ENCODE measurements at regions not wholly inside any gene's neighbourhood (a gene's known extent, or its start where the extent isn't known, plus 50 kb on each side); places are given as distances from the start of the nearest gene placed in this dataset.

DNA sequence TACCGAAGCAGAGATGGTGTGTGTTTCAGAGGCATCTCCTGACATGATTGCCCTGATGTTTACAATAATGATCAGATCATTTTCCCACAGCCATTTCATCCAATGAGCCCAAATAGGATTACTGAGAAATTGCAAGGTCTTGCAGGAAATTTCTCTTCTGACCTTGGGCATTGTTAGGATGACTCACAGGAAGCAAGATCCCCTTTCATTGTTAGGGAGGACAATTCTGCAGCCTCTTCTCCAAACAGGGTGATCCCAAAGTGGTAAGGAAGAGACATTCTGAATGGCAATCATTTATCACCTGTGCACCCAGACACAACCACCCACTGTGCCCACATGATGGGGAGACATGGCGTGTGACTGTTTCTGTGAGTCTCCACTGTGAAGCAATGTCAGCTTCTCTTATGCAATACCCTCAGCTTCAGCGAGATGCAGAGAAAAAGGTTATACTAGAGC is 306.7 kb upstream of the XYLT1 start:
- TF ChIP-seq, protein P1, sequence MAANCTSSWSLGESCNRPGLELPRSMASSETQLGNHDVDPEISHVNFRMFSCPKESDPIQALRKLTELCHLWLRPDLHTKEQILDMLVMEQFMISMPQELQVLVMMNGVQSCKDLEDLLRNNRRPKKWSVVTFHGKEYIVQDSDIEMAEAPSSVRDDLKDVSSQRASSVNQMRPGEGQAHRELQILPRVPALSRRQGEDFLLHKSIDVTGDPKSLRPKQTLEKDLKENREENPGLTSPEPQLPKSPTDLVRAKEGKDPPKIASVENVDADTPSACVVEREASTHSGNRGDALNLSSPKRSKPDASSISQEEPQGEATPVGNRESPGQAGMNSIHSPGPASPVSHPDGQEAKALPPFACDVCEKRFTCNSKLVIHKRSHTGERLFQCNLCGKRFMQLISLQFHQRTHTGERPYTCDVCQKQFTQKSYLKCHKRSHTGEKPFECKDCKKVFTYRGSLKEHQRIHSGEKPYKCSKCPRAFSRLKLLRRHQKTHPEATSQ (CRISPR knock-in tag; IDR thresholded peaks at IDR 0.05; ENCODE audit: borderline replicate concordance): no peak
- no peak for TF ChIP-seq ZNF224 (CRISPR knock-in tag; IDR thresholded peaks at IDR 0.05)
- no peak for TF ChIP-seq POLR2A (IDR thresholded peaks at IDR 0.05; ENCODE audit: insufficient read depth in 1 of 2, low read depth in 2 of 2, low read length in 2 of 2)
- TF ChIP-seq ZFP1 (CRISPR knock-in tag; IDR thresholded peaks at IDR 0.05): no peak
- TF ChIP-seq ZNF10 (CRISPR knock-in tag; IDR thresholded peaks at IDR 0.05; ENCODE audit: borderline replicate concordance, low read depth): no peak
- TF ChIP-seq, protein P2, sequence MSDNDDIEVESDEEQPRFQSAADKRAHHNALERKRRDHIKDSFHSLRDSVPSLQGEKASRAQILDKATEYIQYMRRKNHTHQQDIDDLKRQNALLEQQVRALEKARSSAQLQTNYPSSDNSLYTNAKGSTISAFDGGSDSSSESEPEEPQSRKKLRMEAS (IDR thresholded peaks at IDR 0.05): no peak
- no peak for TF ChIP-seq DPF2 (CRISPR knock-in tag; IDR thresholded peaks at IDR 0.05; ENCODE audit: borderline replicate concordance, low read depth)
- TF ChIP-seq, protein P3, sequence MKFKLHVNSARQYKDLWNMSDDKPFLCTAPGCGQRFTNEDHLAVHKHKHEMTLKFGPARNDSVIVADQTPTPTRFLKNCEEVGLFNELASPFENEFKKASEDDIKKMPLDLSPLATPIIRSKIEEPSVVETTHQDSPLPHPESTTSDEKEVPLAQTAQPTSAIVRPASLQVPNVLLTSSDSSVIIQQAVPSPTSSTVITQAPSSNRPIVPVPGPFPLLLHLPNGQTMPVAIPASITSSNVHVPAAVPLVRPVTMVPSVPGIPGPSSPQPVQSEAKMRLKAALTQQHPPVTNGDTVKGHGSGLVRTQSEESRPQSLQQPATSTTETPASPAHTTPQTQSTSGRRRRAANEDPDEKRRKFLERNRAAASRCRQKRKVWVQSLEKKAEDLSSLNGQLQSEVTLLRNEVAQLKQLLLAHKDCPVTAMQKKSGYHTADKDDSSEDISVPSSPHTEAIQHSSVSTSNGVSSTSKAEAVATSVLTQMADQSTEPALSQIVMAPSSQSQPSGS (CRISPR knock-in tag; IDR thresholded peaks at IDR 0.05): no peak
- TF ChIP-seq RELA (CRISPR knock-in tag; IDR thresholded peaks at IDR 0.05): no peak
- TF ChIP-seq RXRA (CRISPR knock-in tag; IDR thresholded peaks at IDR 0.05): no peak
- no peak for TF ChIP-seq CC2D1A (CRISPR knock-in tag; IDR thresholded peaks at IDR 0.05)
- TF ChIP-seq ATM (IDR thresholded peaks at IDR 0.05; ENCODE audit: borderline replicate concordance): no peak
- TF ChIP-seq PHF21A (CRISPR knock-in tag; IDR thresholded peaks at IDR 0.05): no peak
- TF ChIP-seq NFE2L1 (CRISPR knock-in tag; IDR thresholded peaks at IDR 0.05; ENCODE audit: borderline replicate concordance): no peak

Data from HepG2 (cell line).